Tibial nerve (tissue), 4 donors: ENCODE measurements at regions not wholly inside any gene's neighbourhood (a gene's known extent, or its start where the extent isn't known, plus 50 kb on each side); places are given as distances from the start of the nearest gene placed in this dataset.

Experiments
- EP300 ChIP-seq, 2 donors: sonication (generic); formaldehyde crosslinking; IDR thresholded peaks; one replicate each; pipeline ENCODE4 v1.6.1; 2017; ENCODE audit warnings: antibody characterized with exemption in 2 of 2, mild to moderate bottlenecking in 1 of 2
- POLR2A ChIP-seq, 2 donors: fragments of 450-650 bp; IDR thresholded peaks; one replicate each; pipeline ENCODE4 v1.6.1; 2017; ENCODE audit warnings: antibody characterized with exemption in 2 of 2, mild to moderate bottlenecking in 2 of 2, moderate library complexity in 2 of 2
- TF ChIP-seq, protein P1 (sequence below), 5 experiments: fragments of 200-600 bp in 3 of 5; fragments of 450-650 bp in 2 of 5; sonication (generic) in 3 of 5; IDR thresholded peaks; one replicate each; pipeline ENCODE4 v1.5.1; 2016 to 2019; ENCODE audit warnings: antibody characterized with exemption in 5 of 5, mild to moderate bottlenecking in 3 of 5, moderate library complexity in 2 of 5

DNA sequence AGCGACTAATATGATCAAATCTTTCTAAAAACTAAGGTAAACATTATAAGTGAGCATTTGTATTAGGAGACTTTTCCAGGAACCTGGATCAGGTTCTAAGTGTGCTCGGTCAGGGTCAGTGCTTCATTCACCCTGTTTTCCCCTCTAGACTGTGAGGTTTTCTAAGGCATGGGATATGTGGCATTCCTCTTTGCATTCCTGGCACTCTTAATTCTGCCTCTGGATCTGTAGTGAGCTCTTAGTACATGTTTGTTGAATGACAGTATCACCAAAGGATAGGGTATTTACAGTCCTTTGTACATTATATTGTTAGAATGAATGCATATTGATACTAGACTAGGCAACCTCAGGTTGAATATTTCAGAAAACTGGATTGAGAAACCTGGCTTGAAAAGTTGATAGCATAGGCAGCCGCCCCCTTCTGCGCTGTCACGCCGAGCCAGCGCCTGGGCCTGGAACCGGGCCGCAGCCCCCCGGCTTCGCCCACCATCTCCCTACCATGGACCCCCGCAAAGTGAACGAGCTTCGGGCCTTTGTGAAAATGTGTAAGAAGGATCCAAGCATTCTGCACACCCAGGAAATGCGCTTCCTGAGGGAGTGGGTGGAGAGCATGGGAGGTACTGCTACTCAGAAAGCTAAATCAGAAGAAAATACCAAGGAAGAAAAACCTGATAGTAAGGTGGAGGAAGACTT lies 156.5 kb downstream of the KCNRG start:
- TF ChIP-seq, protein P1, sequence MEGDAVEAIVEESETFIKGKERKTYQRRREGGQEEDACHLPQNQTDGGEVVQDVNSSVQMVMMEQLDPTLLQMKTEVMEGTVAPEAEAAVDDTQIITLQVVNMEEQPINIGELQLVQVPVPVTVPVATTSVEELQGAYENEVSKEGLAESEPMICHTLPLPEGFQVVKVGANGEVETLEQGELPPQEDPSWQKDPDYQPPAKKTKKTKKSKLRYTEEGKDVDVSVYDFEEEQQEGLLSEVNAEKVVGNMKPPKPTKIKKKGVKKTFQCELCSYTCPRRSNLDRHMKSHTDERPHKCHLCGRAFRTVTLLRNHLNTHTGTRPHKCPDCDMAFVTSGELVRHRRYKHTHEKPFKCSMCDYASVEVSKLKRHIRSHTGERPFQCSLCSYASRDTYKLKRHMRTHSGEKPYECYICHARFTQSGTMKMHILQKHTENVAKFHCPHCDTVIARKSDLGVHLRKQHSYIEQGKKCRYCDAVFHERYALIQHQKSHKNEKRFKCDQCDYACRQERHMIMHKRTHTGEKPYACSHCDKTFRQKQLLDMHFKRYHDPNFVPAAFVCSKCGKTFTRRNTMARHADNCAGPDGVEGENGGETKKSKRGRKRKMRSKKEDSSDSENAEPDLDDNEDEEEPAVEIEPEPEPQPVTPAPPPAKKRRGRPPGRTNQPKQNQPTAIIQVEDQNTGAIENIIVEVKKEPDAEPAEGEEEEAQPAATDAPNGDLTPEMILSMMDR (IDR thresholded peaks at IDR 0.05) = no peak
- no peak for TF ChIP-seq POLR2A (IDR thresholded peaks at IDR 0.05)
- no peak for TF ChIP-seq EP300 (IDR thresholded peaks at IDR 0.05)
